AG10803 (cell line): ENCODE measurements at regions not wholly inside any gene's neighbourhood (a gene's known extent, or its start where the extent isn't known, plus 50 kb on each side); places are given as distances from the start of the nearest gene placed in this dataset.

ENCODE experiments used
- DNase-seq: peaks from one replicate; pipeline ENCODE4 v3.0.0; 2010; ENCODE audit warnings: low read depth
- H3K4me3 ChIP-seq: 2 replicates; pipeline ENCODE4 v1.5.1; 2011; ENCODE audit warnings: mild to moderate bottlenecking, low read length, control low read depth
- CTCF ChIP-seq: conservative IDR thresholded peaks from 2 replicates; pipeline ENCODE4 v1.5.1; 2011; ENCODE audit warnings: mild to moderate bottlenecking, low read length, control low read depth, inconsistent platforms

- no peak for TF ChIP-seq CTCF
- no peak for DNase-seq
- no peak overlapping the region for H3K4me3 ChIP-seq
Measured at GRCh38 chr1:239008568-239008967, 377.8 kb upstream of the CHRM3 start.

GRCh38 chr1:239006276-239006675 lies 380.1 kb upstream of the CHRM3 start:
- no peak for TF ChIP-seq CTCF
- DNase-seq: no peak
- H3K4me3 ChIP-seq: no peak overlapping the region

GRCh38 chr1:238999944-239000343 lies 386.4 kb upstream of the CHRM3 start:
- TF ChIP-seq CTCF: no peak
- no peak overlapping the region for H3K4me3 ChIP-seq
- no peak for DNase-seq

- no peak overlapping the region for H3K4me3 ChIP-seq
- DNase-seq: no peak
- TF ChIP-seq CTCF: no peak
Measured at GRCh38 chr1:238998577-238998976, 387.8 kb upstream of the CHRM3 start.

- no peak overlapping the region for H3K4me3 ChIP-seq
- TF ChIP-seq CTCF: no peak
- no peak for DNase-seq
Measured at GRCh38 chr1:238991765-238992495, 394.4 kb upstream of the CHRM3 start.

- H3K4me3 ChIP-seq: no peak overlapping the region
- no peak for TF ChIP-seq CTCF
Measured at GRCh38 chr1:238985312-238985711, 401.1 kb upstream of the CHRM3 start.

GRCh38 chr1:238982736-238983135 lies 403.6 kb upstream of the CHRM3 start:
- TF ChIP-seq CTCF: no peak
- no peak for DNase-seq
- no peak overlapping the region for H3K4me3 ChIP-seq

More at GRCh38 chr1:238985312-238985711, 401.1 kb upstream of the CHRM3 start:
- DNase-seq: no peak
